D341Med (cell line): ENCODE measurements at regions not wholly inside any gene's neighbourhood (a gene's known extent, or its start where the extent isn't known, plus 50 kb on each side); places are given as distances from the start of the nearest gene placed in this dataset.
A peak's percentile ranks its signal among the peaks of the same experiment; 100 is the strongest.

Source experiments
- DNase-seq: peaks from one replicate; pipeline ENCODE4 v3.0.0; 2012; ENCODE audit warnings: low spot score

- DNase-seq: no peak
Observed at GRCh38 chr18:61082976-61083630, 250.1 kb upstream of the CDH20 start.

GRCh38 chr18:61085036-61085435, 248.2 kb upstream of the CDH20 start:
- no peak for DNase-seq

GRCh38 chr18:61085761-61086160, 247.5 kb upstream of the CDH20 start:
- no peak for DNase-seq

GRCh38 chr18:61086657-61087056, 246.6 kb upstream of the CDH20 start:
- no peak for DNase-seq

GRCh38 chr18:61091379-61091778, 241.9 kb upstream of the CDH20 start:
- no peak for DNase-seq

- no peak for DNase-seq
Observed at GRCh38 chr18:61093965-61094364, 239.3 kb upstream of the CDH20 start.

GRCh38 chr18:61096226-61096625, 237.0 kb upstream of the CDH20 start:
- no peak for DNase-seq

- no peak for DNase-seq
Observed at GRCh38 chr18:61107113-61107512, 226.1 kb upstream of the CDH20 start.

GRCh38 chr18:61108706-61109105, 224.5 kb upstream of the CDH20 start:
- no peak for DNase-seq

GRCh38 chr18:61123309-61123708, 209.9 kb upstream of the CDH20 start:
- DNase-seq: no peak

GRCh38 chr18:61127714-61128467, 205.3 kb upstream of the CDH20 start:
- no peak for DNase-seq

GRCh38 chr18:61129001-61129400, 204.2 kb upstream of the CDH20 start:
- no peak for DNase-seq

- DNase-seq: no peak
Observed at GRCh38 chr18:61132031-61132430, 201.2 kb upstream of the CDH20 start.

GRCh38 chr18:61133783-61134182, 199.4 kb upstream of the CDH20 start:
- DNase-seq: no peak

- no peak for DNase-seq
Observed at GRCh38 chr18:61136711-61137251, 196.4 kb upstream of the CDH20 start.

GRCh38 chr18:61141691-61142090, 191.5 kb upstream of the CDH20 start:
- DNase-seq: no peak

GRCh38 chr18:61148322-61148721, 184.9 kb upstream of the CDH20 start:
- DNase-seq: no peak

GRCh38 chr18:61149786-61150185, 183.4 kb upstream of the CDH20 start:
- DNase-seq: no peak

GRCh38 chr18:61153571-61153970, 179.7 kb upstream of the CDH20 start:
- no peak for DNase-seq

GRCh38 chr18:61154866-61155265, 178.4 kb upstream of the CDH20 start:
- peak; percentile 49 for DNase-seq

- no peak for DNase-seq
Observed at GRCh38 chr18:61155586-61155985, 177.6 kb upstream of the CDH20 start.

GRCh38 chr18:61157451-61157850, 175.8 kb upstream of the CDH20 start:
- DNase-seq: no peak

- DNase-seq: no peak
Observed at GRCh38 chr18:61159246-61159645, 174.0 kb upstream of the CDH20 start.

- DNase-seq: no peak
Observed at GRCh38 chr18:61164321-61164720, 168.9 kb upstream of the CDH20 start.
